GM18498 (cell line): ENCODE measurements at regions not wholly inside any gene's neighbourhood (a gene's known extent, or its start where the extent isn't known, plus 50 kb on each side); places are given as distances from the start of the nearest gene placed in this dataset.
"Not testable (repeated sequence)": the region's sequence is repeated elsewhere in the genome, so short reads cannot be mapped to it uniquely, and the experiment has no call there.

Experiments
- ATAC-seq: cut with Tn5 transposase; IDR thresholded peaks from one replicate; pipeline ENCODE4 v1.9.1; 2021; ENCODE audit warnings: mild to moderate bottlenecking, moderate library complexity; ENCODE audit not compliant: unreplicated experiment

DNA sequence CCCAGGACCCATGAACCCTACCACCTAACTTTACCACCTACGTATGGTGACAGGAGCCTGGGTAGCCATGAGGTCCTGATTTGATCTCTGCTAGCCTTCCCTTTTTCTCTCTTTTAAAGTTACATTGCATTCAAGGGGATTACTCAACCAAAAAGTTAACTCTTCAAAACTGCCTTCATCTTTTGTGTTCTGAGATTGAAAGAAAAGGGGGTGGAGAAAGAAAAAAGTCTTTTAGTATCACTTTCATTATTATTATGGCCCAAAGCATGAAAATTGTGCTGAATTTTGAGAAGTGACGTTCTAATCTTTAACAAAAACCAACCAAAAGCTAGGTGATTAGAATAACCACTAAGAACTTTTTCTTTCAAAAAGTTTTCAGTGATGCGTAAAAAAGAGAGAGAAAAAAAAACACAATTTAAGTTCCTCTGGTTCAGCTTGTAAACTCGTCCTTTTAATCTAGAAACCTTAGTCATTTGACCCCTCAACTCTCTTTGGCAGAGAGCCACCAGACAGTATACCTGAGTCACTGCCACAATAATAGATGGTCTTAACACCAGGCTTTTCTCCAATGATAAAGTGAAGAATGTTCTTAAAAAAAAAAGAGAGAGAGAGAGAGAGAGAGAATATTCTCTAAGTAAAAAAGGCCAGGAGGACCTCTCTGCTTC, 347.4 kb upstream of the FGF13 start:
- no peak for ATAC-seq

DNA sequence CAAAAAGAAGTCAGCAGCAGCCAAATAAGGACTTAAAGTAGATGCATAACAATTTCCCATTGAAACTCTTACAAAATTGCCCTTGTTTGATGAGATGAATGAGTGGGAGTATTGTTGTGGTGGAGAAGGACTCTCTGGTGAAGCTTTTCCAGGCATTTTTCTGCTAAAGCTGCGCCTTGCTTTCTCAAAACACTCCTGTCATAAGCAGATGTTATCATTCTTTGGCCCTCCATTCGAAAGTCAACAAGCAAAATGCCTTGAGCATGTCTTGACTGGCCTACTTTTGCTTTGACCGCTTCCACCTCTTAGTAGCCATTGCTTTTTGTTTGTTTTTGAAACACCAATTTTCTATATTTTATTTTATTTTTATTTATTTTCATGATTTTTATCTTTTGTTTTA, 340.9 kb upstream of the FGF13 start:
- ATAC-seq, result no peak

DNA sequence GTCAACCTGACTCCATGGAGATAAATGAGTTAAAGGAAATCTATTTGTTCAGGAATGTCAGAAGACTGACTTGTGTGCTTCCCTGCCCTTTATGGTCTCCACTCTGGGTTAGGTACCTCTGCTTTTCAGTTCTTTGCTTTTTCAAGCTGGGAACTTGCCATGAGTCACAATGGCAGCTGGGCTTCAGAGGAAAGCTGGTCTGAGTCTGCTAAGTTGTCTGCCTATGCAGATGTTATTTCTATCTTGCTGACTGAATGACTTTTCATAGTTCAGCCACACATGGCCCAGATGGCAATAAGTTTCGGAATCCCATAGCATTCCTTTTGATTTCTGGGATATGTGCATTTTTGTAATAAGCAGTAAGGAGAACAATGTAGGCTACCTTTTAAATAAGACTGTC, 337.9 kb upstream of the FGF13 start:
- ATAC-seq, result no peak

DNA sequence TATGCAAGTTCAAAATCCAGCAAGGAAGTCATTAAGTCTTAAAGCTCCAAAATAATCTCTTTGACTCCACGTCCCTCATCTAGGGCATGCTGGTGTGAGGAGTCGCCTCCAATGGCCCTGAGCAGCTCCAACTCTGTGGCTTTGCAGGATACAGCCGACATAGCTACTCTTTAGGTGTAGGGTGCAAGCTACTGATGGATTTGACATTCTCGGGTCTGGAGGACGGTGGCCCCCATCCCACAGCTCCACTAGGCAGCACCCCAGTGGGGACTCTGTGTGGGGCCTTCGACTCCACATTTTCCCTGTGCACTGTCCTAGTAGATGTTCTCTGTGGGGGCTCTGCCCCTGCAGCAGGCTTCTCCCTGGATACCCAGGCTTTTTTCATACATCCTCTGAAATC, 333.2 kb upstream of the FGF13 start:
- ATAC-seq, result no peak

DNA sequence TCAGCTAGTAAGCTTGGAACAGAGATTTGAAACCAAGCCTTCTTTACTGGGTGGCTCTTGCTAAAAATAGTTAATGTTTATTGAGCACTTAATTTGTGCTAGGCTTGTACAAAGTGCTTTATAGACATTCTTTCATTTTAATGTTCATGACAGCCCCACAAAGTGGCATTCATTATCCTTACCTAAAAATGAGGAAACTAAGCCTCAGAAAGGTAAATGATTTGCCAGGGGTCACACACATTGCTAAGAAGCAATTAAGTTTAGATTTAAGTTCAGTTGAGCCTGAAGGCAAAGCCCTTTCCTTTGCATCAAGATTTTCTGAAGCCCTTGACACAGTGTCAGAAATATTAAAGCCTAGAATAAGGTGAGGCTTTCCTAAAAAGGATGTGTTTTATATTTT, 327.5 kb upstream of the FGF13 start:
- ATAC-seq, result no peak

DNA sequence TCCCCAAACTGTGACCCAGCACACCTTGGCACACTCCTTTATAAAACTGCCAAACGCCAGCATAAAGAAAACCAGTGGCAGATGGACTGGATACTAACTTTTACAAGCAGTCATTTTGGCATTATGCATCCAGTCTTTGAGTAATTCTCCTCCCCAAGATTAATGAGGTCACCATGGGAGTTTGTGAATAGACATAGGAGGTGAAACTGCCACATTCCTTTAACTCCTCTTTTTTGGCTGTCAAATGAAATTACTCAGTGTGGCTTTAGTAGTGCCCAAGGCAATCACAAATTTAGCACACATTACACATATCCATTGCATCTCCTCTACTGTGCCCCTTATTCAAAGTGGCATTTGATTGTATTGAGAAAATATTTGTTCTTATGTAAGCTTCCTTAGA, 315.3 kb upstream of the FGF13 start:
- ATAC-seq, result no peak

DNA sequence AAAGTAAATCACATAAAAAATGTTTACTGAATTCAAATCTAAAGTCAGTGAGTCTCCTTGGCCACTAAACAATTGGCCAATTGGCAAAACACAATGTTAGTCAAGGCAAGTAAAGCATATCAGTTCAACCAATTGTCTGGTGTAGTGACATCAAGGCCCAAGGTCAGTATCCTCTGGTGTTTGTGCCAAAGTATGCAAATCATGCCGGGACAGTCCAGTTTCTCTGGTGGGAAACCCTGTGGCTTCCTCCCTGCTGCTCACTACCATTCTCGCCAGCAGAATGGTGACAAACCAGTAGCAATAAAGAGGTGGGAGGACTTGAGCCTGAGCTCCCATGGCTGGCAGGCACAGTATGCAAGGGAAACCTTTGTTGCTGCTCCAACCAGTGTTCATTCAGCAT, 314.9 kb upstream of the FGF13 start:
- ATAC-seq, result no peak

DNA sequence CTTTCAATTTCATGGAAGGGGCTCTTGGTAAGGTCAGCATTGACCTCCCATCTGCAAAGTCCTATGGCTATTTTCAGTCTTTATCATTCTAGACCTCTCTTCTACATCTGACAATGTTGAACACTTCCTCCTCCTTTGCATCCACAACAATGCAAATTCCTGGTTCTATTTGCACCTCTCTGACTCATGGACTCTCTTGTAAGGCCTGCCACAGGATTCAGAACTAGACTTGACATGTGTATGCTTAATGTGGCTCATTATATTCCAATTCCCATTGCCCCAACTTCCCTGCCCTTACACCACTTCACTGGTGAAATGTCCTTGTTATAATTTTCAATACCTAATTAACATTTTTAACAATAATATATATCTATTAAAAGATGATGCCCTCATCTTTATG, 314.3 kb upstream of the FGF13 start:
- no peak for ATAC-seq

DNA sequence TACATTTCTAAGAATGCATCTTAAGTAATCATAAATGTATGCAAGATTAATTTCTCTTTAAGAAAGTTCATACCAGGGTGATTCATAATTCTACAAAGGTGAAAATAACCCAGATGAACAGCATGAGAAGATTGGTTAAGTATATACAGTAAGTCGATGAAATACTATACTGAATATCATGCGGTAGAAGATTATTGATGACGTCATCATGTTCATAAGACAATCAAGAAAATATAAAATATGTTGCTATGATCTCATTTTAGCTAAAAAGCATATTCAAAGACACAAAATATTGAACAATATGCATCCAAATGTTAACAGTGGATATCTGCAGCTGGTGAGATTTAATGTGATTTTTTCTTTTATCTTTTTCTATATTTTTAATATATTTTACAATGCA, 312.0 kb upstream of the FGF13 start:
- ATAC-seq, result no peak

DNA sequence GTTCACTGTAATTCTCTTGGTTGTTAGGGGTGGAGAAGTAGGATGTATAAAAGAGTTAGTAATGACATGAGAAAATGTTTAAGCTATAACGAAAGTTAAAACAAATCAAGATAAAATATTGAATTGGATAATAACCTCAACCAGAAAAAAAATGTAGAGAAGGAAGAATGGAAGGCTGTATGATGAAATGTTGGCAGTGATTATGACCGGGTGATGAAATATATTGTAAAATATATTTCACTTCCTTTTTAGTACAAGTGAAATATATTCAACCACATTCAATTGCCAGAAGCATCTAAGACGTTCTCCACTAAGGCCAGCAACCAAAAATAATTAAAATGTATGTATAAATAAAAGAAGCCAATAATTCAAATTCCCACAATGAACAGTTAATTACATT, 309.3 kb upstream of the FGF13 start:
- ATAC-seq, result no peak

DNA sequence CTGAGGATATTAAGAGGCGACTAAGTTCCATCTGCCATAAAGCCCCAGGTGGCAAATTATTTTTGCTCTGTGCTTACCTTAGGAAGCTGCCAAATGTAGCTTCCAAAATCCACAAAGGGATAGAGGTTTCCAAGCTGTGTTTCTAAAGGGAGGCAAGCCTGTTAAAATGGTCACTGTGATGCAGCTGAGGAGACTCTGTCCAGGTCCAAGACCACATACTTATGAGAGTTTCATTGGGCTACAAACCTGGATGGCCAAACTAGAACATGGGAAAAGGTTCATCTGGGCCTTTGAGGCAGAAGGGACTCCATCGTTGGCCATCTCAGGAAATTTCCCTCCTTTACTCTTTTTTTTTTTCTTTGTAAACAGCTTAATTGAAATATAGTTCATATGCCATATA, 306.9 kb upstream of the FGF13 start:
- no peak for ATAC-seq

DNA sequence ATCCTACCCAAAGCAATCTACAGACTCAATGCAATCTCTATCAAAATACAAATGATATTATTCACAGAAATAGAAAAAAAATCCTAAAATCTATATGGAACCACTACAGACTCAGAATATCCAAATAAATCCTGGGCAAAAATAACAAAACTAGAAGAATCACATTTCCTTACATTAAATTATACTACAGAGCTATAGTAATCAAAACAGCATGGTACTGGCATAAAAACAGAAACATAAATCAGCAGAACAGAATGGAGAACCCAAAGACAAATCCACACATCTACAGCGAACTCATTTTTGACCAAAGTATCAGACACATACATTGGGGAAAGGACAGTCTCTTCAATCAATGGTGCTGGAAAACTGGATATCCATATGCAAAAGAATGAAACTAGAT, 304.1 kb upstream of the FGF13 start:
- ATAC-seq, result no peak

DNA sequence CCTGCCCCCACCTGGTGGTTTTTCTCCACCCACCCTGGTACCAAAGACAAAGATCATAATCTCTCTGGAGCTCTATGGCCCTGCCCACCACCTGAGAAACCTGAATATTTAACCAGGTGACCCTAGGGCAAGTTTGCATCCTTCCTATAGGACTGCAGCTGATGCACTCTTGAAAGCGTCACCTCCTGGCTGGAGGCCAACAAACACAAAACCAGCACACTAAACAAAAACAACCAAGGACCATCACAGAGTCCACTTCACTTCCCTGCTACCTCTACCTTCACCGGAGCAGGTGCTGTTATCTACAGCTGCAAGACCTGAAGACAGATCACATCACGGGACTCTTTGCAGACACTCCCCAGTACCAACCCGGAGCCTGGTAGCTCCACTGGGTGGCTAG, 296.7 kb upstream of the FGF13 start:
- no peak for ATAC-seq

DNA sequence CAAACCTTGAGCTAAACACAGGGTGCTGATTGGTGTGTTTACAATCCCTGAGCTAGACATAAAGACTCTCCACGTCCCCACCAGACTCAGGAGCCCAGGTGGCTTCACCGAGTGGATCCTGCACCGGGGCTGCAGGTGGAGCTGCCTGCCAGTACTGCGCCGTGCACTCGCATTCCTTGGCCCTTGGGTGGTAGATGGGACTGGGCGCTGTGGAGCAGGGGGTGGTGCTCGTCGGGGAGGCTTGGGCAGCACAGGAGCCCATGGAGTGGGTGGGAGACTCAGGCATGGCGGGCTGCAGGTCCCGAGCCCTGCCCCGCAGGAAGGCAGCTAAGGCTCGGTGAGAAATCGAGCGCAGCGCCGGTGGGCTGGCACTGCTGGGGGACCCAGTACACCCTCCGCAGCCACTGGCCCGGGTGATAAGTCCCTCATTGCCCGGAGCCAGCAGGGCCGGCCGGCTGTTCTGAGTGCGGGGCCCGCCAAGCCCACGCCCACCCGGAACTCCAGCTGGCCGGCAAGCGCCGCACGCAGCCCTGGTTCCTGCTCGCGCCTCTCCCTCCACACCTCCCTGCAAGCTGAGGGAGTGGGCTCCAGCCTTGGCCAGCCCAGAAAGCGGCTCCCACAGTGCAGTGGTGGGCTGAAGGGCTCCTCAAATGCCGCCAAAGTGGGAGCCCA, 292.5 kb upstream of the FGF13 start:
- ATAC-seq, result not testable (repeated sequence)

DNA sequence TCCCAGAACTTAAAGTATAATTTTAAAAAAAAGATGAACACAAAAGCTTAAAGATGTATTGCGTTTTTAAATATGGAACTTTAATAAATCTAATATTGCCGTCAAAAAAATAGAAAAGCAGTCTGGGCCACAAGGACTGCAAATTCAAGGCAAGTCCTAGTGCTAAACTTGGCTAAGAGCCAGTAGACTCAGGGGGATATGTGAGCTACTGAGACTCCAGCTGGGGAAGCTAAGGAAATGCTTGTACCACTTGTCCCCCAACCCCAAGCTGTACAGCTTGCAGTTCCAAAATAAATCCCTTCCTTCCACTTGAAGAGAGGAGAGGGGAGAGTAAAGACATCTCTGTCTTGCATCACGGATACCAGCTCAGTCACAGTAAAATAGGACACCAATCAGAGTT, 290.8 kb upstream of the FGF13 start:
- no peak for ATAC-seq

DNA sequence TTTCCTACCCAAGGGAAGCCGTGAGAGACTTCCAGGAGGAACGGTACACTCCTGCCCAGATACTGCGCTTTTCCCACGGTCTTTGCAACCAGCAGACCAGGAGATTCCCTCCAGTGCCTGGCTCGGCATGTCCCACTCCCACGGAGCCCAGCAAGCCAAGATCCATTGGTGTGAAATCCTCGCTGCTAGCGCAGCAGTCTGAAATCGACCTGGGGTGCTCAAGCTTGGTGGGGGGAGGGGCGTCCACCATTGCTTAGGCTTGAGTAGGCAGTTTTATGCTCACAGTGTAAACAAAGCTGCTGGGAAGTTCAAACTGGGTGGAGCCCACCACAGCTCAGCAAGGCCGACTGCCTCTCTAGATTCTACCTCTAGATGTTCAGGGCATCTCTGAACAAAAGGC, 284.8 kb upstream of the FGF13 start:
- ATAC-seq, result no peak

DNA sequence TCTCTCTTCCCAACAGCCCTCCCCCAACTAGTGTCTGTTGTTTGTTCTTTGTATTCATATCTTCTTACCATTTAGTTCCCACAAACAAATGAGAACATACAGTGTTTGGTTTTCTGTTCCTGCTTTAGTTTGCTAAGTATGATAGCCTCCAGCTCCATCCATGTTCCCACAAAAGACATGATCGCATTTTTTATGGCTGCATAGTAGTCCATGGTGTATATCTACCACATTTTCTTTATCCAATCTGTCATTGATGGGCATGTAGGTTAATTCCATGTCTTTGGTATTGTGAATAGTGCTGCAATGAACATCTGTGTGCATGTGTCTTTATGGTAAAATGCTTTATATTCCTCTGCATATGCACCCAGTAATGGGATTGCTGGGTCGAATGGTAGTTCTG, 283.9 kb upstream of the FGF13 start:
- no peak for ATAC-seq

DNA sequence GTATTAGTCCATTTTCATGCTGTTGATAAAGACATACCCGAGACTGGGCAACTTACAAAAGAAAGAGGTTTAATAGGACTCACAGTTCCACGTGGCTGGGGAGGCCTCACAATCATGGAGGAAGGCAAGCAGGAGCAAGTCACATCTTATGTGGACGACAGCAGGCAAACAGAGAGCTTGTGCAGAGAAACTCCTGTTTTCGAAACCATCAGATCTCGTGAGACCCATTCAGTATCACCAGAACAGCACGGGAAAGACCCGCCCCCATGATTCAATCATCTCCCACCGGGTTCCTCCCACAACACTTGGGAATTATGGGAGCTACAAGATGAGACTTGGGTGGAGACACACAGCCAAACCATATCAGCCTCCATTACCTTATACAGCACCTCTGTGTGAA, 278.9 kb upstream of the FGF13 start:
- ATAC-seq, result not testable (repeated sequence)

DNA sequence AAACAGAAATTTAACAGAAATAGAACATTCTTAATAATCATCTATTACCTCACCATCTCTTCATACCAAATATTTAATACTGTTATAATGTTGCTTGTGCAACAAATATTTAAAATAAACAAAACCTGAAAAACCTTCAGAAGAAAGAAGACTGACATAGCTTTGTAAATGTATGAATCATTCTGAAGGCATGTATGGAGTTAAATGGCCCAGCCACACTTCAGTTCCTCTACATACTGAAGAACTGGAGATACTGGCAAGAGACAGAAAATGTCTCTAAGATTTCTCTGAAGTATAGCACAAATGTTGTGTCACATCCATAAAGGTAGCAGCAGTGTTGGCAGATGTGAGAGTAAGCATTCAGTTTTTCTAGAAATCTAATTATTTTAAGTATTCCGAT, 275.3 kb upstream of the FGF13 start:
- no peak for ATAC-seq

DNA sequence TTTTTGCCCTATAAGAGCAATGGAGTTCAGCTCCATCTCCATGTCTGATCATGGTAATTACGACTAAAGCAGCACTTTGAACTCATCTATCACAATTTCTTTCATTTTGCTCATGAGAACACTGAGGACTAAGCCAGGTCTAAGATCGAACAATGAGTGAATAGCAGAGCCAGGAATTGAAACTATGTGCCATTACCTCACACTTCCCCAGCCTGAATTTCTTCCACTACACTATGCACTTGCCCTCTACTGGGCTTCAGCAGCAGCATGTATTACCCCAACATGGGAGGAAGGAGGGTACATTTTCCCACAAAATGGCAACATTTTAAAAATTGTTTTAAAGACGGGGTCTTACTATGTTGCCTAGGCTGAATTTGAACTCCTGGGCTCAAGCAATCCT, 274.7 kb upstream of the FGF13 start:
- no peak for ATAC-seq

DNA sequence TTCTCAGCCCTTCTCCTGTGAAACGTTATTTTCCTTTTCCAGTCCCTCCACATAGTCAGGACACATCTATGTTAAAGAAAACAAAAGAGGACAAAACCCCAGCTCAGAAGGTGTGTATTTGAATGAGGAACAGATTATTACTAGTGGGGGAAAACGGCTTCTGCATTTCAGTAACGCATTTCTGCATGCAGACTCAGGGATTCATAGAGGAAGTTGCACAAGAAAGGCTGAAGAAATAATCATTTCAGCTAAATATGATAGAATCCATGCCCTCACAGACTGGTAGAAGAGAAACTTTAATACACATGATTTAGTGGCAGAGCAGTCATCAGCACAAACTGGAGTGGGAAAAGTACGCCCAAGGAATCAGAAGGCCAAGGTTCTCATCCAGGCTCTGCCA, 270.8 kb upstream of the FGF13 start:
- no peak for ATAC-seq

DNA sequence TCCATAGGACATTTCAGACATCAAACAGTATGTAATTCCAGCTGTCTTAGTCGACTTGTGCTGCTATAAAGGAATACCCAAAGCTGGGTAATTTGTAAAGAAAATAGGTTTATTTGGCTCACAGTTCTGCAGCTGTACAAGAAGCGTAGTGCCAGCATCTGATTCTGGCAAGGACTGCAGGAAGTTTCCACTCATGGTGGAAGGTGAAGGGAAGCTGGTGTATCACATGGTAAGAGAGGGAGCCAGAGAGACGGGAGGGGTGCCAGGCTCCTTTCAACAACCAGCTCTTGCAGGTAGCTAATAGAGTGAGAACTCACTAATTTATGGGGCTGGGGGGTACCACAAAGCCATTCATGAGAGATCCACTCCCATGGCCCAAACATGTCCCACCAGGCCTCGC, 253.0 kb upstream of the FGF13 start:
- no peak for ATAC-seq

DNA sequence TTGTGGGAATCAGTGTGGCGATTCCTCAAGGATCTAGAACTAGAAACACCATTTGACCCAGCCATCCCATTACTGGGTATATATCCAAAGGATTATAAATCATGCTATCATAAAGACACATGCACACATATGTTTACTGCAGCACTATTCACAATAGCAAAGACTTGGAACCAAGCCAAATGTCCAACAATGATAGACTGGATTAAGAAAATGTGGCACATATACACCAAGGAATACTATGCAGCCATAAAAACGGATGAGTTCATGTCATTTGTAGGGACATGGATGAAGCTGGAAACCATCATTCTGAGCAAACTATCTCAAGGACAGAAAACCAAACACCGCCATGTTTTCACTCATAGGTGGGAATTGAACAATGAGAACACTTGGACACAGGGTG, 250.9 kb upstream of the FGF13 start:
- ATAC-seq, result not testable (repeated sequence)
